ENCODE measurements at regions not wholly inside any gene's neighbourhood (a gene's known extent, or its start where the extent isn't known, plus 50 kb on each side); places are given as distances from the start of the nearest gene placed in this dataset.

DNA sequence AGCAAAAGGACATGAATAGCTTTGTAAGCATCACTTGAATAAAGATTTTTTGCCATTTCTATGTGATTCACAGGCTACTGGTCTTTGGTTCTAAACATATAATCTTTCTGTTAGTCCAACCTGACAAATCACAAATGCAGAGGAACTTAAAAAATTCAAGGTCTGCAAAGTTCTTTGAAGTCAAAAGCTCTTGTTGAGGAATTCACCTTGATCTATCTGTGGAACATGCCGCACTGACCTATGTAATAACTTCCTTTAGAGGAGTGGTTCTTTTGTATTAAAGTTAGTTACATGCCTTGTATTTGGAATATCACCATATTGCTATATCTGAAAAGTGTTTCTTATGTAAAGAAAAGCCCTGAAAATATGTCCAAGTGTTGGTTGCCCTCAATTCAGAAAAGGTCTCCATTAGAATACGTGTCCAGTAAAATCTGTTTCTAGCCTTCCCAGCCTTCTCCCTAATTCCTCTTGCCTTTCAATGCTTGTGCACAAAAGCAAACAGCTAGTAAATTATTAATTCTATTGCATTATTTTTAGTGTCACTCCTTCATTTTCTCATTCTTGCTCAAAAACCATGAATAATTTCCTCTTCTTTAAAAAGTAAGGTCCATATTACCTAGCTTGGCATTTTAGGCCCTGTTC is 1192.8 kb downstream of the FLRT2 start:
- DNase-seq (ENCODE audit: low read depth in 2 of 2), result no peak

DNA sequence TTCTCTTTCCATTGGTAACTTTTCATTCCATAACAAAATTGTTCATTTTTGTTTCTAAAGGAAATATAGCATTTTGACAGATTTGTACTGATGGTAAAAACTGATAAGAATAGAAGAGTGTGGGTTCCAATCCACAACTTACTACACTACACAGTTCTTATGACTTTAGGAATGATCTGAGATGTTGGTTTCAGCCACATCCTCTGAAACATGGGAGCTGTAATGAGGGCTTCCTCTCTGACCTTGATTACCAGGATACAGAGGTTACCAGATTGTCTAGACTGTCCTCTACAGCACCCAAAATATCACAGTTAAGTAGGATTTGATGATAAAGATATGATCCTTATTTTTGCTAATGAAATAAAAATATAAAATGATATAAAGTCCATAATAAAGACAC is 1184.6 kb downstream of the FLRT2 start:
- DNase-seq (ENCODE audit: low read depth in 2 of 2), result no peak

DNA sequence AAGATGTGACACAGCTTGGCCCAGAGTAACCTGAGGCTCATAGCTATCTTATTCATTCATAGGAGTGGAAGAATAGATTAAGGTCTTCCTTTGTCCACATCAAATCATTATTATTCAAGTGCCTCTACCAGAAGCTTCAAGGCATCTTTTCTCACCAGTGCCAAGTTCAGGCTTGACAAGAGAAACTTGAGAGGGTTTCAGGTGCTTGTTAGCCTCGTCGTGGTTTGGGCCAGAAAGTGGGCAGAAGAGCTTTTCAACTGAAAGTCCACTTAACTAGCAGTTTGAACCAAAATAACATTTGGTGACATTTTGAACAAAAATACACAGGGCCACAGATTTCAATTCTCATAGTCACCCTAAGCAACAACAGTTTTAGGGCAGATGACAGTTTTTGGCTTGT is 1184.2 kb downstream of the FLRT2 start:
- DNase-seq (ENCODE audit: low read depth in 2 of 2), result no peak

DNA sequence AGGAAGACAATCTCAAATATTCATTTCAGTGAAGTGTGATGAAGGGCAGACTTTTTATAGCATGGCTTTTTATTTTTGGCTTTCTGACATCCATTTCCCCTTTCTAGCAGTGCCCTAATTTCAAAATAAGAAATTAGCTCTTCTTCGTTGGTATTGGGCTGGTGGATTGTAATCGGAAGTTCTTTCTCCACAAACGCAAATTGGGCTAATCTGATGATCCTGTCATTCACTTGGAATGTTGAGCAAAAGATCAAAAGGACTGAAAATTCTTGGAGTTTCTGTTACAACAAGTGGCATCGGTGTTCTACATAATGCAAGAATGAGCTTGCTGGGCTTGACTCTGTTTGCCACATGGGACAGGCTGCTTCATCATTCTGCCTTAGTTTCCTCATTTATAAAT is 1182.8 kb downstream of the FLRT2 start:
- DNase-seq (ENCODE audit: low read depth in 2 of 2), result no peak

DNA sequence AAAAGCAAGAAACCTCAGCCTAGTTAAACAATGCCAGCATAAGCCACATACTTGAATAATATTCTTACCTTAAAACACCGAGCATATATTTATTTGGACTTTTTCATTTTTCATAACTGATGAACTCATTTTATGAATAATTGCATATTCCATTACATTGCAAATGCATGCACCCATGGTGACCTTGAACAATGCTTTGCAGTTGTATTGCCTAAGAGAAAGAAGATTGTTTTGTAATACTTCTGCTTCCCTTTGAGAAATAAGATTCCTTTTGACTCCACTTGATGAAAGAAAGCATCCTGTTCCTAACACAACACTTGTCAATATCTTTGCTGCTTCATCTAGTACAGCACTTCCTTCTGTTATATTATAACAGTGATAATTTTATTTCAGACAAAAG is 1182.2 kb downstream of the FLRT2 start:
- no peak for DNase-seq (ENCODE audit: low read depth in 2 of 2)

DNA sequence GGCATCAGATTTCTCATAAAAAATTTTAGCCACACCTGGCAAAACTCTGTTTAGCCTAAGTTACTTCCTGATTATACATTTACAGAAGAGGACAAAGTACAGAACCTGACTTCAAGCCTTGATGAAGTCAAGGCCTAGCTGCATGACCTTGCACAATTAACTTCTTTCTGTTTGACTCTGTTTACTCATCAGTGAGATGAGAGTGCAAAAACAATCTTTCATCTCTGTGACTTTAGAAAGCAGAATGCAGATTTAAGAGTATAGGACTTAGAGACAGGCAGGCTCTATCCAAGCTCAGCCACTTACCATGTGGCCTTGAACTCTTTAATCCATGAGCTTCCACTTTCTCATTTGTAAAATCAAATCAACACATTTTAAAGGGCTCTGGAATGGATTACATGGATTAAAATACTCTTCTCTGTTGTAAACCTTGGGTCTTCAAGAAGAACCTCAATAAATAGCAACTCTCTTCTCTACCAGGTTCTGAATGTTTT is 1178.9 kb downstream of the FLRT2 start:
- DNase-seq (ENCODE audit: low read depth in 2 of 2), result no peak

DNA sequence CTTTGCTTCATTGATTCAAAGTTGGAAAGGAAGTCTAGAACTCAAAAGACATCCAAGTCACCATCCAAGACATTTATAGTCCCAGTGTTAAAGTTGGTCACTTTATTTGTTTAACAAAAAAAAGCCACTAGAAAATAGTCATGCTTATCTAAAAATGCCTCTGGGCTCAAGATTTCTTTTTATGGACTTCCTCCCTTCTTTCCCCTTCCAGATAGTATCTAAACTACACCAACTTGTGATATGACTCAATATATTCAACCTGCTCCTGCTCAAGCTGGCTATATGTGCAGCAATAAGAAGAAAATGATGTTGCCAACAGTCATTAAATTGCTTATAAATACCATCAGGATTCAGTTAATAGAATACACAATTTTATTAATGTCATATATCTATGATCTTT is 1177.1 kb downstream of the FLRT2 start:
- no peak for DNase-seq (ENCODE audit: low read depth in 2 of 2)

DNA sequence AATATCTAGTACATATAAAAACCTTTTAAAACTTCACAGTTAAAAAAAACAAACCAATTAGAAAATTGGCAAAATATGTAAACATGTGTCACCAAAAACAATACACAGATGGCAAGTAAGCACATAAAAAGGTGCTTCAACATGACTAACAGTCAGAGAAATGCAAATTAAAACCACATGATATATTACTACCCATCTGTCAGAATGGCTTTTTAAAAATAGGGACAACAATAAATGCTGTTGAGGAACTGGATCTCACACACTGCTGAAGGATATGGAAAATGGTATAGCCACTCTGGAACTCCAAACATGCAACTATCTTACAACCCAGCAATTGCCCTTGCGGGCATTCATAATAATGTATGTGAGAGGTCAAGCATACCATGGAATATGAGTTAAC is 1153.6 kb downstream of the FLRT2 start:
- DNase-seq (ENCODE audit: low read depth in 2 of 2), result no peak

DNA sequence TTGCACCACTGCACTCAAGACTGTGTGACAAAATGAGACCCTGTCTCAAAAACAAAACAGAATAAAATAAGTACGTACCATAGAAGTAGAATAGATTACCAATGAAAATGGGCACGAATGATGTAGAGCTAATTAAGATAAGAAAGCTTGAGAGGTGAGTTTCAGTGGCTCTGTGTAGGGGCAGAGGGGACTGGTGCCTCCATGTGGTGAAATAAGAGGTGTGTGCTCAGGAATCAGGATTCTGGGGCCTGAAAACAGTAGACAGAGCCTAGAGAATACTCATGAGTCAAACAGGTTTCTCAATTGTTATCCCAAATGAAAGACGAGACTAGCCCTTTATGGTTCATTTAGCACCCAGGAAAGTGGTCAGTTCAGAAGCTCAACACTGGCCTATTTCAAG is 1145.1 kb downstream of the FLRT2 start:
- no peak for DNase-seq (ENCODE audit: low read depth in 2 of 2)

DNA sequence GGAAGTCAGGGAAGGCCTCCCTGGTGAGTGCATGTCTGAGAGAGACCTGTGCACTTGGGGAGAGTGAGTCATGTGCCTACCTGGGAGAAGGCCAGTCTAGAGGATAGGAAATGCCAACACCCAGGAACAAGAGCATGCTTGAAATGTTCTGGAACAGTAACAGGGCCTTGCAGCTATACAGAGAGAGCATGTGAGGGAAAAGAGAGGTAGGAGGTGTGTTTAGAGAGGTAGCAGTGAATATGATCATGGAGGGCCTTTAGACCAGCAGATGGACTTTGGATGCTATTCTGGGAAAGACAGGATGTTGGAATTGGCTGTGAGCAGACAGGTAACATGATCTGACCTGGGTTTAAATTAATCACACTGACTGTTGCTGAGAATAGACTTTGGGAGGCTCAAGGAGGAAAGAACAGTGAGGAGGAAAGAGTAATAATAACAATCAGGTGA is 1143.6 kb downstream of the FLRT2 start:
- no peak for DNase-seq (ENCODE audit: low read depth in 2 of 2)

DNA sequence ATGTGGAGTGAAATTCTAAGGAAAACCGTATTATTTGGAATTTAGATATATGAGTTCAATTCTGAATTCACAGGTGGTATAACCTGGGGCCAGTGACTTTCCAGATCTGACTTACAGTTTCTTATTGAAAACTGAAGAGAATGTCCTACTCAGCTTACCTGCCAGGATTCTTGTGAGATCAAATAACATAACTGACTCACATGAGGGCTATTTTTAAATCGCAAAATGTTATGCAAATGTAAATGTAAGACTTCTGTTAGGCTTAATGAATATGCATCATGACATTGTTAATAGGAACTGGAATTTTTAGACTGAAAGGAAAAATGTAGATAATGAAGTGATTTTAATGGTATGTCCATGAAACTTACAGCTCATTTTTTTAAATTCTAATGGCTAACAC is 1142.1 kb downstream of the FLRT2 start:
- no peak for DNase-seq (ENCODE audit: low read depth in 2 of 2)

DNA sequence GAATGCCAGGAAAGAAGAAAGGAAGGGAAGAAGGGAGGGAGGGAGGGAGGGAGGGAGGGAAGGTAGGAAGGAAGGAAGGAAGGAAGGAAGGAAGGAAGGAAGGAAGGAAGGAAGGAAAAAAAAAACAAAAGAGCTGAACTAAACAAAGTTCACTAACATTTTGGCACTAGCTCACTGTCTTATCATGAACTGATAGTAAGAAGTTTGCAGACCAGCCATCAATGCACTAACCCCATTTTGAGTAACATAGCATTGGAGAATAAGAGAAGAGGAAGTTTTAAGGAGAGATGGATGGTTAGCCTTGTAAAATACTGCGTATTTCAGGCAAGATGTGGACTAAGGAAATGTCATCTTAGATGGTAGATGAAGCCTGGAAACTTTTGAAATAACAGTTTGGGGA is 1136.0 kb downstream of the FLRT2 start:
- DNase-seq (ENCODE audit: low read depth in 2 of 2), result no peak

DNA sequence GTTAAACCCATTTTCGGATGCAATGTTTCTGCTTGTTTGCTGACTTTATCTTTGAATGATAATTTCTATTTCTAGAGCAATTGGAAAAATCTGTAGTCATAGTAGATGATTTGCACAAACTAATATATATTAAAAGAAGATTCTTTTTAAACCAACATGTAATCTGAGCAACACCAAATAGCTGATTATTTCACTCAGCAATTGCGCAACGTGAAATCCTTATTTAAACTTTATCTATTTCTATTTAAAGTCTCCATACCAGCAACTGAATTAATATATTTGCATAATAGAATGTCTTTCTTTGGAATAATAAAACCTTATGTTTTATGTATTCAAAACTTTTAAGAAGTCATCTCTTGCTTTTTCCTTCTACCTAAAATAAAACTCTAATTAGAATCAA is 1132.4 kb downstream of the FLRT2 start:
- DNase-seq (ENCODE audit: low read depth in 2 of 2), result no peak

DNA sequence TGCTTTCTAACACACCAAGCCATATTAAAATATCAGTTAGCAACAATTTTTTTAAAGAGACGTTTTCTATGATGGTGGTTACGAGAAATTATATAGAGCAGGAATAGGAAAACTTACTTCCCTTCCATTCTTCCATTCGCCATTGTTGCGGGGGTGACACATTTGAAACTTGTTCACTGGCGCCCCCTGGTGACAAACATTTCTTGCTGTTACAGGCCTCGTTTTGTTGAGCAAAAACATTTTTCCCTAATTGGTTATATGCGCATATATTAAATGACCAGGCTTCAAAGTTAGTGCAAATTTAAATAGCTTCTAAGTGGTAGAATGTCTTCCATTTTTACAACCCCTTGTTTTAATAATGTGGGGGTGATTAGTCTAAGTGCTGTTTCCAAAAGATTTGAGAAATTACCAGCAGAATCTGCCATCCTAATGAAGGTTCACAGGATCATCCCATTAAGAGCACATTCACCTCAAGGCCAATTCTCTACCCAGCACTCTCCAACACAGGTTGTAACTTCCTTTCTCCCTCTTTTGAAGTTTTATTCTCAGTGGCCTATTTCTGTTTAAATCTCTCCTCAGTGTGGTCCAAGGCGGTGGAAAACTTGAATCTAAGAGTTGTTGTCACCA is 1124.7 kb downstream of the FLRT2 start:
- no peak for DNase-seq (ENCODE audit: low read depth in 2 of 2)

DNA sequence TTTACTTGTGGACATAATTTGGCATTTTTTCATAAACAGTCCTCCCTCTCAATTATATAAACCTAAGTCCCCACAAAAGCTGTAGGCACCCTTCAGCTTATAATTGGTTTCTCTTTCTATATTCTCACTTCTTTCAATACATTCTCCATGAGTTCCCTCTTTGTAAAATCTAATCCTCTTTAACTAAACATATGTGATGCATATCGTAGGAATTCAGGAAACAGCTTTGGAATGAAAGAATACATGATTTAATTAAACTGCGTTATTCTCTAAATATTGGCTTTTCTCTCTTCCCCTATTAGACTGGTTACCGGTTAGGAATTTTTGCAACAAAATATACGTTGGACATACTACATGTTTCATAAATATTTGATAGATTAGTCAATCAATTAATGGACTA is 1122.6 kb downstream of the FLRT2 start:
- no peak for DNase-seq (ENCODE audit: low read depth in 2 of 2)

DNA sequence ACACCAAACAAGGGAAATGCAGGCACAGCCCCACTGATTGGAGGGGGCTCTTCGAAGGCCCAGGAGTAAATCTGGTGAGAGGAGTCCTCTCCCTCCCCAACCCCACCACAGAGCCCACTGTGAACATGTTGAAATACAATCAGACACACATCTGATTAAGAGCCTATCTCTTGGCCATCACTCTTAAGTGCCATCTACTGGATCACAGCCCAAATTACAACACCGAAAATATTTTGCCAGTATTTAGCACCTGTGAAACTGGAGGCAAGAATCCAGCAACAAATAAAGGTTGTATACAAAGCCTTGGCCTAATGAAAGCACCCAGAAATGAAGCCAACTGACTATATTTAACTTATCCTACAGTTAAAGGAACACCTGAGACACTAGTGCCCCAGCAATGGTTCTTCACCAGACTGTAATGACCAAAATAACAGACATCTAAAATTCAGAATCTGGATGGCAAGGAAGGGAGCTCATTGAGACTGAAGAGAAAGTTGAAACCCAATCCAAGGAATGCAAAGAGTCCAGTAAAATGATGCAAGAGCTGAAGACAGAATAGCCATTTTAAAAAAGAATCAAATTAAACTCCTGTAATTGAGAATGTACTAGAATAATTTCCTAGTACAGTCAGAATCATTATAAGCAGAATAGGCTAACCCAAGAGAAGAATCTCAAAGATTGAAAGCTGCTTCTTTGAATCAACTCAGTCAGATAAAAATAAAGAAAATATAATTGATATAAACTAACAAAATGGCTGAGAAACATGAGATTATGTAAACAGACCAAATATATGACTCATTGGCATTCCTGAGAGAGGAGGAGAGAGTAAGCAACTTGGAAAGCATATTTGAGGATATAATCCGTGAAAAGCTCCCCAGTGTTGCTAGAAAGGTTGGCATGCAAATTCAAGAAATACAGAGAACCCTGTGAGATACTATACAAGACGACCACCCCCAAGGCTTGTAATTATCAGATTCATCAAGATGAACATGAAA is 1117.0 kb downstream of the FLRT2 start:
- DNase-seq (ENCODE audit: low read depth in 2 of 2), result no peak

DNA sequence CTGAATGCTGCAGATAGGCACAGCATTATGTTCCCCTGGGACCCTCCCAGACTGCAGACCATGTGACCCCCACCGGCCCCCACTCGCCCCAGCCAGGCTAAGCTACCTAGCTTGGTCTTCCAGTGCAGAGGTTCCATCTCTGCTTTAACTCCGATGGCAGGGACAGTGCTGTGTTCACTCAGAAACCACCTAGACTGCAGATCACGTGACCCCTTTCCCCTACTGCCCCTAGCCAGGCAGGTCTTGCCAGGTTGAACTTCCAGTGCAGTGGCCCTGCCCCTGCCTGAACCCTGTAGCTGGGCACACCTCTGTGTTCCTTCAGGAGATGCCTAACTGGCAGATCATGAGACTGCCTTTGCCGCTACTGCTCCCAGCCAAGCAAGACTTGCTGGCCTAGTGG is 1116.2 kb downstream of the FLRT2 start:
- no peak for DNase-seq (ENCODE audit: low read depth in 2 of 2)

DNA sequence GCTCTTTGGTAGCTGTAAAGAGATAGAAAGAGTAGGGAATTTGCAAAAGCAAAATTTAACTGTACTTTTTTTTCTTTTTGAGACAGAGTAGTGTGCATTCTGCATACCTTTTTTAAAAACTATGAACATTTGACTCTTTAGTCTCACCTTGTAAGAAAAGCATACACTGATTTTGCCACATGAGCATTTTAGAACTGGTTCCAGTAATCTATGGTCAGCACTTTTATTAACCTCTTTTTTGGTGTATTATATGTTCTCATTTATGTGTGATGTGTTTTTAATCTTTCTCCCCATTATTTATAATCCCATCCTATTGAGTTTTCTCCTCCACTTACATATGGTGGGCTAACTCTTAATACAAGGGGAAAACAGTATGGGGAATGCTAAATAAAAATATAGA is 1111.4 kb downstream of the FLRT2 start:
- DNase-seq (ENCODE audit: low read depth in 2 of 2), result no peak

DNA sequence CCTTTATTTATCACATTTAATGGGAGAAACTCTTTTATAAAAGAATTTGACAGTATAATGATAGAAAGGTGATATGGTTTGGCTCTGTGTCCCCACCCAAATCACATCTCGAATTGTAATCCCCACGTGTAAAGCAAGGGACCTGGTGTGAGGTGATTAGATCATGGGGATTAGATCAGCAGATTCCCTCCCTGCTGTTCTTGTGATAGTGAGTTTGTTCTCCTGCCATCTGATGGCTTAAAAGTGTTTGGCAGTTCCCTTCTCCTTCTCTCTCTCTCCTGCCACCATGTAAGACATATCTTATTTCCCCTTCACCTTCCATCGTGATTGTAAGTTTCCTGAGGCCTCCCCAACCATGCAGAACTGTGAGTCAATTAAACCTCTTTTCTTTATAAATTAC is 1110.3 kb downstream of the FLRT2 start:
- no peak for DNase-seq (ENCODE audit: low read depth in 2 of 2)

DNA sequence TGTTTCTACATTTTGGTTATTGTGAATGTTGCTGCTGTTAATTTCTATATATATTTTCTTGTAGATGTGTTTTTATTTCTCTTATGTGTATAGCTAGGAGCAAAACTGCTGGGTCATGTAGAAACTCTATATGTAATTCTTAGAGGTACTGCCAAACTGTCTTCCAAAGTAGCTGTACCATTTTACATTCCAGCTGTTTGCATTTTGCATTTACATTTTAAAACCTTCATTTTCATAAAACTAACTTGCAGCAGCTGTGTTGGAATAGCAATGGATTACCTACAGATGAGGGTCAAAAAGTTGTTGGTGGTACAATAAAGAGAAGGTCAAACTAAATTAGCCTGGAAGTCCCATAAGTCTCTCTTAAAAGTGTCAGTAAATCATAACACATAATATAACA is 1109.7 kb downstream of the FLRT2 start:
- DNase-seq (ENCODE audit: low read depth in 2 of 2), result no peak

DNA sequence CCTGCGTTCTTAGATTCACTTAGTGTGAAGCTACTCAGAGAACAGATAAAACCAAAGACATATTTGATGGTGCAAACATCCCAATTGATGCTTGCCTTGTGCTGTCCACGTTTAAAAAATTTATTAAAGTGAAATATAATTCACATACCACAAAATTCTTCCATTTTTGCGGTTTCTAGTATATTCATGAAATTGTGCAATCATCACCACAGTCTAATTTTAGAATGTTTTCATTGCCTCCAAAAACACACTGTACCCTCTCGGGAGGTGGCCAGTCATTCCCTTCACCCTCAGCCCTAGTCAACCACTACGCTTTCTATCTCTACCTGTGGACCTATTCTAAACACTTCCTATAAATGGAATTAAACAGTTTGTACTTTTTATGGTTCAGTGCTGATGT is 1109.2 kb downstream of the FLRT2 start:
- DNase-seq (ENCODE audit: low read depth in 2 of 2), result no peak

DNA sequence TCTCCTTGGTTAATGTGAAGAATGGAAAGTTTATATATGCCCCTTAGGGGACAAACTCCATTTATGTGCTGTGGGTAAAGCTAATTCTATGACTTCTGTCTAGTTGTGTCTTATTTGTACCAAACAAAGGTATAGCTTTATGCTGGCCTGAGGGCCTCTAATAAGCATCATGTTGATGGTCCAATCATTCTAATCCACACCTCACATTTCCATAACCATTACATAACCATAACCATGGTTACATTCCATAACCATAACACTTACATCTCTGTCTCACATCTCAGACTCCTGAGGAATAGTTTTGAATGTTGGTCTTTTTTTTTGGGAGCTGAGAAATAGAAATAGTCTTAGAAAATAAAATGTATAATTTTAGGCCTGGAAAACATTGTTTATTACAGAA is 1097.1 kb downstream of the FLRT2 start:
- DNase-seq (ENCODE audit: low read depth in 2 of 2), result no peak

DNA sequence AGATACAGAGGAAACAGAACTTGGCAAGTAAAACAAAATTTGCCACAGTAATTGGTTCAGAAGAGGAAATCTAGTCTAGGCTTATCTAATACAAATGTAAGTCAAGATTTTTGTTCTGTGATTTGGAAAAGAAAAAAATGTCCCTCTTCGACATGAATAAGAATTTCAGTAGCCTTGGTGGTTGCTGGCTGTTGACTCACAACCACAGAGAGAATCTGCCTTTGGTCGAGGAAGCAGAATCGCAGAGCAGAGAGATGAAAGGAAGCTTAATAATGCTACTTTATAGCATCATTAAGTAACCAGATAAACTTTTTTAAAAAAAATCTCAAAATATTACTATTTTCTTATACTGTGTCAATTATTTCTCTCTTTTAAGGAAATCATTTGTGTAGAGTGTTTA is 1096.6 kb downstream of the FLRT2 start:
- DNase-seq (ENCODE audit: low read depth in 2 of 2), result no peak
